Lung (tissue), 11 donors: ENCODE measurements at regions not wholly inside any gene's neighbourhood (a gene's known extent, or its start where the extent isn't known, plus 50 kb on each side); places are given as distances from the start of the nearest gene placed in this dataset.
A peak's percentile ranks its signal among the peaks of the same experiment; 100 is the strongest.

Experiments used
- ATAC-seq: fragments of 200-7000 bp; cut with Tn5 transposase; one replicate; pipeline ENCODE4 v1.9.1; 2020; ENCODE audit warnings: moderate number of reproducible peaks; ENCODE audit not compliant: insufficient read depth, low FRiP score
- DNase-seq, 3 donors: peaks; one replicate each; pipeline ENCODE4 v3.0.0-alpha.2; 2013 to 2017
- H3K27ac ChIP-seq, 2 donors: one replicate each; pipeline ENCODE4 v1.5.1; 2013; ENCODE audit warnings: mild to moderate bottlenecking in 2 of 2, moderate library complexity in 2 of 2, control low read depth in 1 of 2, inconsistent platforms in 1 of 2, low read depth in 1 of 2, low read length in 1 of 2
- H3K27me3 ChIP-seq, 3 donors: one replicate each; pipeline ENCODE4 v1.5.1; 2013; ENCODE audit warnings: low read length in 2 of 3; ENCODE audit not compliant: control insufficient read depth in 3 of 3, insufficient read depth in 3 of 3
- H3K36me3 ChIP-seq, 4 donors: one replicate each; pipeline ENCODE4 v1.5.1; 2013; ENCODE audit warnings: low read length in 4 of 4, mild to moderate bottlenecking in 1 of 4, moderate library complexity in 1 of 4; ENCODE audit not compliant: control insufficient read depth in 4 of 4, insufficient read depth in 4 of 4
- H3K4me1 ChIP-seq, 5 donors: one replicate each; pipeline ENCODE4 v1.5.1; 2013; ENCODE audit warnings: low read length in 5 of 5, mild to moderate bottlenecking in 2 of 5, moderate library complexity in 1 of 5; ENCODE audit not compliant: control insufficient read depth in 5 of 5, insufficient read depth in 5 of 5
- H3K4me3 ChIP-seq: one replicate; pipeline ENCODE4 v1.5.1; 2013; ENCODE audit warnings: mild to moderate bottlenecking, control low read depth, moderate library complexity
- H3K9ac ChIP-seq, 2 donors: one replicate each; pipeline ENCODE4 v1.5.1; 2013; ENCODE audit warnings: low read length in 2 of 2, control low read depth in 1 of 2; ENCODE audit not compliant: insufficient read depth in 1 of 2
- H3K9me3 ChIP-seq, 4 donors: one replicate each; pipeline ENCODE4 v1.5.1; 2013; ENCODE audit warnings: low read length in 3 of 4, mild to moderate bottlenecking in 1 of 4, moderate library complexity in 1 of 4; ENCODE audit not compliant: control insufficient read depth in 4 of 4, insufficient read depth in 3 of 4
- WGBS, 2 donors: extraction: QIAGEN DNeasy Blood & Tissue Kit; methylation state at CpG; one replicate each; pipeline ENCODE4 v1.1.7; 2013; 5-methylcytosine and 5-hydroxymethylcytosine counted together
- TF ChIP-seq, protein P1 (sequence below): IDR thresholded peaks from 2 replicates; pipeline ENCODE4 v1.5.1; 2012; ENCODE audit warnings: mild to moderate bottlenecking; ENCODE audit errors: control extremely low read depth, extremely low read depth
- donor health status: control.
- donor health status: control.
- donor health status: Bipolar disorder and iron deficiency.
- donor health status: healthy.
- donor health status: DM: yes; HTN: yes; CAD: no.

DNA sequence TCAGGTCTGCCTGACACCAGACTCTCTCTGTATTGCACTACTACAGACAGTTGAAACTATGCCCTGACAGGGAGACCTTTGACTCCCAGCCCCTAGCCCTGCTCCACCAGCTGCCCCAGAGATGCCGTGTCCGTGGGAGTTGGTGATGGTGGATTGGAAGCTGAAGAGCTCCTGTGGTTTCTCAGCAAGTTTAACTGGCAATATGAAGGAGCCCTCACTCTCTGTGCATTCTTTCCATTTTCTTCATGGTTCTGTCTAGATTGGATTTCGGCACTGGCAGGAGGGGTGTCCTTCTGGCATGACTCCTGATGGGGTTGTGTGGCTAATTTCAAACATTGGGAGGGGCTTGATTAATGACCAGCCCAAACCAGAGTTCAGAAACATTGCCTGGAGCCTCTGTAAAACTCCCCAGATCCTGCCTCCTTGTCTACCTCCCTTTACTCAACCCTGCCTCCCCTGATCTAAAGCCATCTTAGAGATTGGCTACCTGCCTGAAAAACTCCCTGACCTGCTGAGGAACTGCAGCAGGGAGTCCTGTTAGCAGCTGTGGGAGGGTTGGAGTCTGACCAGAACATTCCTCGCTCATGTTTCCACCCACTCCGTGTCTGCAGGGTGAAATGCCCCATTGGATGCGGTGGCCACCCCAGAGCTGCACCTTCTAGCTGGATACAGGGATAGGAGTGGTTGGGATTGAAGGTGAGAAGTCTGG is 206.9 kb upstream of the SPRED2 start:
- H3K27me3 ChIP-seq, result peaks cover 0 to 2% (median 0%) of the 10 kb centered on the region in 3 donors
- TF ChIP-seq, protein P1, sequence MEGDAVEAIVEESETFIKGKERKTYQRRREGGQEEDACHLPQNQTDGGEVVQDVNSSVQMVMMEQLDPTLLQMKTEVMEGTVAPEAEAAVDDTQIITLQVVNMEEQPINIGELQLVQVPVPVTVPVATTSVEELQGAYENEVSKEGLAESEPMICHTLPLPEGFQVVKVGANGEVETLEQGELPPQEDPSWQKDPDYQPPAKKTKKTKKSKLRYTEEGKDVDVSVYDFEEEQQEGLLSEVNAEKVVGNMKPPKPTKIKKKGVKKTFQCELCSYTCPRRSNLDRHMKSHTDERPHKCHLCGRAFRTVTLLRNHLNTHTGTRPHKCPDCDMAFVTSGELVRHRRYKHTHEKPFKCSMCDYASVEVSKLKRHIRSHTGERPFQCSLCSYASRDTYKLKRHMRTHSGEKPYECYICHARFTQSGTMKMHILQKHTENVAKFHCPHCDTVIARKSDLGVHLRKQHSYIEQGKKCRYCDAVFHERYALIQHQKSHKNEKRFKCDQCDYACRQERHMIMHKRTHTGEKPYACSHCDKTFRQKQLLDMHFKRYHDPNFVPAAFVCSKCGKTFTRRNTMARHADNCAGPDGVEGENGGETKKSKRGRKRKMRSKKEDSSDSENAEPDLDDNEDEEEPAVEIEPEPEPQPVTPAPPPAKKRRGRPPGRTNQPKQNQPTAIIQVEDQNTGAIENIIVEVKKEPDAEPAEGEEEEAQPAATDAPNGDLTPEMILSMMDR, result no peak
- WGBS, 2 donors, result 68 to 87% methylated on average over 6 of the region's 6 CpGs
- H3K36me3 ChIP-seq, result no peaks in the 10 kb centered on the region
- peak in 1 of 3 donors; percentile 21 for DNase-seq
- no peak overlapping the region for H3K9ac ChIP-seq
- H3K4me3 ChIP-seq, result no peak overlapping the region
- H3K27ac ChIP-seq, result no peak overlapping the region
- H3K4me1 ChIP-seq, result peaks cover 0 to 8% (median 0%) of the 10 kb centered on the region in 5 donors
- peak; percentile 17 for ATAC-seq
- no peaks in the 10 kb centered on the region for H3K9me3 ChIP-seq

DNA sequence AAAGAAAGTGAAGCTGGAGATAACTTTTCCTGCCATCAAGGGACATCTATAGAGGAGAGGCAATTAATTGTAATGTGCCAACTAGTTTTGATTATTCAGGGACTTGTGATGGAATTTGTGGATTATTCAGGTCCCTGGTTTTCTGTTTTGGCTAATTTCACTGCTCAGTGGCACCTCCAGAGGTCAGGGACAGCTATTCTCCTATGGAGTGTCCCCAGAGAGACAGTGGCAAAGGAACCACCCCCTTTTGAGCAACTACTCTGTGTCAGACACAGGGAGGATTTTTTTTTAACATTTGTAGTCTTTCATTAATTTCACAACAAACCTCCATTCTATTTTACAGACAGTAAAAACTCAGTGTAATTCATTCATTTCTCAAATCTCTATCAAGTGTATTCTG is 206.0 kb upstream of the SPRED2 start:
- Histone ChIP-seq H3K4me1 (peaks cover 0 to 8% (median 0%) of the 10 kb centered on the region in 5 donors), H3K27me3 (peaks cover 0 to 2% (median 0%) of the 10 kb centered on the region in 3 donors), H3K9ac (no peak overlapping the region), H3K4me3 (no peak overlapping the region), H3K36me3 (no peaks in the 10 kb centered on the region), H3K27ac (no peak overlapping the region), H3K9me3 (no peaks in the 10 kb centered on the region)
- ATAC-seq (no peak), DNase-seq (no peak)
- TF ChIP-seq, protein P1, result no peak

DNA sequence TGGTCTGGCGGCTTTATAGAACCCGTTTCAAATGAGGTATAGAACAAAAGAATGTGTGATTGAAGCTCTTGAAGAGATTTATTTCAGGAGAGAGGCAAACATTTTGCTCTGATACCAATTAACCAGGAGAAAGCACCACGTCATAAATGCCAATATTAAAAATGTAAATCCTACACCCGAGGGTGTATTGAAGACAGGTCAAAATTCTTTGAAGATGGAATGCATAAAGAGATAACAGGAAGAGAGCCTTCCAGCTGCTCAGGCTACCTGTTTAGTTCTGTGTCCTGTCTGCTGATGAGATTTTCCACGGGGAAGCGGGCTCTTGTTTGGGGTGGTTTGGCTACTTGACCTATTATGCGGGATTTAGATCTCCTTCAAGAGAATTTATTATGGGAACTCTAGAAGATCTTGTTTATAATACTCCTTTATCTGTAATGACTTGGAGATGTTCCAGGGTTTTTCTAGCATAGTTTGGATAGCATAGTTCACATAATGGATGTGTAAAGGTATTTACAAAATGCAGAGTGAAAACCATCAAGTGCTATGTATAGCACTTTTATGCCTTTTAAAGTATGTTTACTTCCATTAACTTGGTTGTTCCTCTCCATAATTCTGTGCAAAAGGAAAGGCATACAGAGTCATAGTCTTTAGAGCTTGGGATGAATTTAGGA is 204.5 kb upstream of the SPRED2 start:
- ATAC-seq (no peak), DNase-seq (no peak)
- Histone ChIP-seq H3K9me3 (no peaks in the 10 kb centered on the region), H3K36me3 (no peaks in the 10 kb centered on the region), H3K27me3 (peaks cover 0 to 2% (median 0%) of the 10 kb centered on the region in 3 donors), H3K27ac (no peak overlapping the region), H3K4me1 (peaks cover 0 to 8% (median 0%) of the 10 kb centered on the region in 5 donors), H3K9ac (no peak overlapping the region), H3K4me3 (no peak overlapping the region)
- WGBS, 2 donors, result 58 to 81% methylated on average over 7 of the region's 7 CpGs
- TF ChIP-seq, protein P1, result no peak
